ENCODE measurements at regions not wholly inside any gene's neighbourhood (a gene's known extent, or its start where the extent isn't known, plus 50 kb on each side); places are given as distances from the start of the nearest gene placed in this dataset.

GRCh38 chr12:91542666-91543065 is 360.0 kb upstream of the DCN start:
- 73% methylated on average over 2 of the region's 2 CpGs for WGBS (ENCODE audit: insufficient coverage, low coverage, low lambda C conversion rate, missing lambda C conversion rate)
- ATAC-seq, result no peak
- intact Hi-C loops (cut with DNase I), result no loop called here
- Histone ChIP-seq H3K9me3 (no peaks in the 10 kb centered on the region), H3K36me3 (no peaks in the 10 kb centered on the region), H3K27me3 (no peaks in the 10 kb centered on the region), H3K4me3 (no peak overlapping the region), H3K4me1 (no peaks in the 10 kb centered on the region), H3K27ac (no peak overlapping the region)
- DNase-seq, result no peak
- no peak for TF ChIP-seq CTCF (IDR thresholded peaks at IDR 0.05)
- TF ChIP-seq POLR2A (IDR thresholded peaks at IDR 0.05), result no peak

- intact Hi-C loops (cut with DNase I), result no loop called here
- Histone ChIP-seq H3K27me3 (no peaks in the 10 kb centered on the region), H3K9me3 (no peaks in the 10 kb centered on the region), H3K27ac (no peak overlapping the region), H3K4me3 (no peak overlapping the region), H3K4me1 (no peaks in the 10 kb centered on the region), H3K36me3 (no peaks in the 10 kb centered on the region)
- 33% methylated on average over 1 of the region's 1 CpG for WGBS (ENCODE audit: insufficient coverage, low coverage, low lambda C conversion rate, missing lambda C conversion rate)
- DNase-seq, result no peak
- ATAC-seq, result no peak
- TF ChIP-seq POLR2A (IDR thresholded peaks at IDR 0.05), result no peak
- no peak for TF ChIP-seq CTCF (IDR thresholded peaks at IDR 0.05)
Measured at GRCh38 chr12:91542067-91542466, 359.4 kb upstream of the DCN start.

GRCh38 chr12:91538418-91538817 is 355.8 kb upstream of the DCN start:
- H3K4me3 ChIP-seq, result no peak overlapping the region
- DNase-seq (no peak), ATAC-seq (no peak)
- WGBS (ENCODE audit: insufficient coverage, low coverage, low lambda C conversion rate, missing lambda C conversion rate), result 34% methylated on average over 4 of the region's 4 CpGs
- no peak overlapping the region for H3K27ac ChIP-seq
- no peaks in the 10 kb centered on the region for H3K36me3 ChIP-seq
- intact Hi-C loops (cut with DNase I), result no loop called here
- H3K4me1 ChIP-seq, result no peaks in the 10 kb centered on the region
- H3K27me3 ChIP-seq, result no peaks in the 10 kb centered on the region
- no peaks in the 10 kb centered on the region for H3K9me3 ChIP-seq
- no peak for TF ChIP-seq POLR2A (IDR thresholded peaks at IDR 0.05)
- TF ChIP-seq CTCF (IDR thresholded peaks at IDR 0.05), result no peak

GRCh38 chr12:91533366-91533765 is 350.7 kb upstream of the DCN start:
- WGBS (ENCODE audit: insufficient coverage, low coverage, low lambda C conversion rate, missing lambda C conversion rate), result 83% methylated on average over 1 of the region's 1 CpG
- no peak for ATAC-seq
- H3K36me3 ChIP-seq, result no peaks in the 10 kb centered on the region
- no peak for DNase-seq
- H3K27ac ChIP-seq, result no peak overlapping the region
- H3K9me3 ChIP-seq, result no peaks in the 10 kb centered on the region
- H3K4me3 ChIP-seq, result no peak overlapping the region
- no peaks in the 10 kb centered on the region for H3K4me1 ChIP-seq
- intact Hi-C loops (cut with DNase I), result no loop called here
- H3K27me3 ChIP-seq, result no peaks in the 10 kb centered on the region
- TF ChIP-seq CTCF (IDR thresholded peaks at IDR 0.05), result no peak
- TF ChIP-seq POLR2A (IDR thresholded peaks at IDR 0.05), result no peak

- TF ChIP-seq CTCF (IDR thresholded peaks at IDR 0.05) (no peak), POLR2A (IDR thresholded peaks at IDR 0.05) (no peak)
- H3K27ac ChIP-seq, result no peak overlapping the region
- no peak for DNase-seq
- WGBS (ENCODE audit: insufficient coverage, low coverage, low lambda C conversion rate, missing lambda C conversion rate), result 60% methylated on average over 1 of the region's 1 CpG
- ATAC-seq, result no peak
- no peak overlapping the region for H3K4me3 ChIP-seq
- no peaks in the 10 kb centered on the region for H3K4me1 ChIP-seq
- no peaks in the 10 kb centered on the region for H3K9me3 ChIP-seq
- no peaks in the 10 kb centered on the region for H3K27me3 ChIP-seq
- no peaks in the 10 kb centered on the region for H3K36me3 ChIP-seq
- intact Hi-C loops (cut with DNase I), result no loop called here
Measured at GRCh38 chr12:91529829-91530228, 347.2 kb upstream of the DCN start.

Measured in right lobe of liver (tissue), 6 donors.